GOT3 (cell line): ENCODE measurements at regions not wholly inside any gene's neighbourhood (a gene's known extent, or its start where the extent isn't known, plus 50 kb on each side); places are given as distances from the start of the nearest gene placed in this dataset.

Experiments used
- DNase-seq: peaks from one replicate; lab custom pipeline; 2025; ENCODE audit warnings: mixed read lengths; lab: John Stamatoyannopoulos, UW

- no peak for DNase-seq
These were observed 209.2 kb downstream of the MATN1 start for GRCh38 chr1:30514137-30514654.

GRCh38 chr1:30513396-30514136 lies 209.8 kb downstream of the MATN1 start:
- no peak for DNase-seq

- no peak for DNase-seq
These were observed 210.5 kb downstream of the MATN1 start for GRCh38 chr1:30512914-30513265.

GRCh38 chr1:30511991-30512913 lies 211.1 kb downstream of the MATN1 start:
- DNase-seq, result no peak

- no peak for DNase-seq
These were observed 211.8 kb downstream of the MATN1 start for GRCh38 chr1:30511563-30511962.

- no peak for DNase-seq
These were observed 212.3 kb downstream of the MATN1 start for GRCh38 chr1:30511106-30511505.

GRCh38 chr1:30509670-30510069 lies 213.7 kb downstream of the MATN1 start:
- DNase-seq, result no peak

GRCh38 chr1:30508611-30509010 lies 214.8 kb downstream of the MATN1 start:
- no peak for DNase-seq

- no peak for DNase-seq
These were observed 215.3 kb downstream of the MATN1 start for GRCh38 chr1:30508175-30508448.

- no peak for DNase-seq
These were observed 215.8 kb downstream of the MATN1 start for GRCh38 chr1:30507401-30508174.

- no peak for DNase-seq
These were observed 216.4 kb downstream of the MATN1 start for GRCh38 chr1:30507016-30507312.

- DNase-seq, result no peak
These were observed 216.9 kb downstream of the MATN1 start for GRCh38 chr1:30506291-30507015.

GRCh38 chr1:30505853-30506252 lies 217.5 kb downstream of the MATN1 start:
- no peak for DNase-seq

- no peak for DNase-seq
These were observed 230.9 kb downstream of the MATN1 start for GRCh38 chr1:30492451-30492850.

- DNase-seq, result no peak
These were observed 231.6 kb downstream of the MATN1 start for GRCh38 chr1:30491831-30492230.

GRCh38 chr1:30490554-30491053 lies 232.8 kb downstream of the MATN1 start:
- DNase-seq, result no peak

GRCh38 chr1:30489737-30490389 lies 233.5 kb downstream of the MATN1 start:
- DNase-seq, result no peak

GRCh38 chr1:30488324-30488913 lies 235.0 kb downstream of the MATN1 start:
- DNase-seq, result no peak

- no peak for DNase-seq
These were observed 236.3 kb downstream of the MATN1 start for GRCh38 chr1:30487042-30487441.

GRCh38 chr1:30485072-30485471 lies 238.3 kb downstream of the MATN1 start:
- DNase-seq, result no peak

GRCh38 chr1:30484668-30485067 lies 238.7 kb downstream of the MATN1 start:
- no peak for DNase-seq
